ENCODE measurements at regions not wholly inside any gene's neighbourhood (a gene's known extent, or its start where the extent isn't known, plus 50 kb on each side); places are given as distances from the start of the nearest gene placed in this dataset.

DNA sequence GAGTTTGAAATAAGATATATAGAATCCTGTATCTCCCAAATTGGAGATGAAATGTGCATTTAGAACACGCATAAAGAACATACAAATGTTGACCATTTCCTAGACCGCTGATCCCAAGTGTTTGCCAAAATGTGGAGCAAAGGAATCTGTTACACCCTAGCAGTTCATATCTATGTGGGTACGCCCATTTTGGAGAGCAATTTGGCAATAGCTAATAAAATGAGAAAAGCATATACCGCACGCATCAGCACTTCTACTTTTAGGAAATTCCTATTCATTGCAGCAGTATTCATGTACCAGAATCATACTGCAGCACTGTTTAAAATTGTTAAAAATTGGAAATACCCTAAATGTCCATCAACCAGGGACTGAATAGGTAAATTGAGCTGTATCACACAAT lies 937.8 kb downstream of the BCL11B start:
- no peak for DNase-seq (ENCODE audit: low spot score)
- intact Hi-C loops (cut with DNase I) = no loop called here

DNA sequence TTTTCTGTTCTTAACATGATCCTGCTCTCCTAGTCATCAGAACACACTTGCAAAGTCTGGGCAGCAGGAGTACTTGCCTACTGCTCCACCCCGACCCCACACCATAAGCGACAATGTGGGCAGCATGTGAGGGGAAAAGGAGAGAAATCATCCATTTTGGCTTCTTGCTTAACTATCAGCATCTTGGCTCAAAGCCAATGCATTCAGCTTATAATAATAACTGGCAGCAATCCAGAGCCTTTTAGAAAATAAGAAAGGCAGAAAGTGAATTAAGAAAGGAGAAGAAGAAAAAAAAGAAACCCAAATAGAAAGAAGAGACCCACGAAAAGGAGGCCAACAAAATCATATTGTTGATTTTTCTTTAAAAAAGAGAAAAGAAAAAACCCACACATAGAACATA lies 930.8 kb downstream of the BCL11B start:
- intact Hi-C loops (cut with DNase I) = no loop called here
- no peak for DNase-seq (ENCODE audit: low spot score)

DNA sequence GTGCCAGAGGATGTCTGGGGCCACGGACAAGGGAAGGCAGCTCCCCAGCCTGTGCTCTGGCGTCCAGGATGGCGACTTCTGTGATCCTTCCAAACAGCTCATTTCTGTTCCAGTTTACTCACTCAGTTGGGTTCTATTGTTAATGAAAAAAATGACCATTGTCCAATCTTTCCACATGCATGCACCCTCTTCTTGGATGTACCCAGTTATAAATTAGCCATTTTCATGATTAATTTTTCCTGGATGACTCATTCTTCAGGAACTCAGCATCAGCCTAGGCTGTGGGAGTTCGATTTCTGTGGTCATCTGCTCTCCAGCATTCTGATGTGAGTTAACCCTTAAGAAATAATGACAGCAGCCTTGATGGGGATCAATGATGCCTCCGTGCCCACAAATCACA lies 926.8 kb downstream of the BCL11B start:
- DNase-seq (ENCODE audit: low spot score) = no peak
- intact Hi-C loops (cut with DNase I) = no loop called here

DNA sequence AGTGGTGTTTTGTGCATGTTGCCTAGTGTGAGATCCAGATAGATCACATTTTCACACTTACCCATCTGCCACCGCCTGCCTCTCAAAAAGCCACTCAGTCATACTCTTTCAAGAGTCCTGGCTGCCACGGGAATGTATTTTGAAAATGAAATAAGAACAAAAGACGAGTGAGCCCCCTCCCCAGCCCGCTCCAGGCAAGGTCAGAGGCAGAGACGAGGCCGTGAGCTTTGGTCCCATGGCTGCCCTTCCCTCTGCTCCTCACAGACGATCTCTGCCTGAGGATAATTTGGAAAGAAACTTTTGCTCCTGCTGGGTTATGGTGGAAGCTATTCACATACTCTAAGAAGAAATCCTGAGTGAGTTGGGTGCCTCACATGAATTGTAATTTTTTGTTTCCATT lies 924.3 kb downstream of the BCL11B start:
- DNase-seq (ENCODE audit: low spot score) = no peak
- intact Hi-C loops (cut with DNase I) = no loop called here

DNA sequence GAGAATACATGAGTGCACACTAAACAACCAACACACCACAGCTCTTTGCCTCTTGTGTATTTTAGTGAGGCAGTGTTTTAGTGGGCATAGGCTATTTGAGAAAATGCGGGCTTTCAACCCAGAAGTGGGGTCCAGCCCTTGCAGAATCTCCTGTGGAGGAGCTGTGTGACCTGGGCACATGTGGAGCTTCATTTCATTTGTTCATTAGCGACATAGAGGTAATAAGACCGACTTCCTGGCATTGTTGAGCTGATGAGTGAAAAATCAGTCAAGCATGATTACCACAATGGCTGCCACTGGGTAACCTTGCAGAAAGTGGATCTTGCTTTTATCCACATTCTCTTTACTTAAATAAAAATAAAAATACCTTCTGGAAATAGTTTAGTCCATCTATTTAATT lies 923.5 kb downstream of the BCL11B start:
- no peak for DNase-seq (ENCODE audit: low spot score)
- intact Hi-C loops (cut with DNase I) = no loop called here

DNA sequence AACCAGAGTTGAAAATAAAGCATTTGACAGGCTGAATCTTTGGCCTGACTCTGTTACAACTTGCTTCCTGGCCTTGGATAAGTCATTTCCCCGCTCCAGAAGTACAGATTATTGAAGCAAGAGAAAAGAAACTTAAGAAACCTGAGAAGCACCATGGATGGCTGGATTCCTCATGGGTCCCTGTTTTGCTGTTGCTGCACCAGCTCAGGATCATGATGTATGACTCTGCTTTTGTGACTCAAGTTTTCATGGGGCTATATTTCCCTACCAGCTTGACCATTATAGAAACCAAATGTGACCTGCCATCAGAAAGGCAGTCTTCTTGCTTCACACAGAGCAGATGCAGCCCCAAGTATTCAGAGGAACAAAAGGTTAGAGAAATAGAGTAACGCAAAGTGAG lies 921.8 kb downstream of the BCL11B start:
- no peak for DNase-seq (ENCODE audit: low spot score)
- intact Hi-C loops (cut with DNase I) = no loop called here

DNA sequence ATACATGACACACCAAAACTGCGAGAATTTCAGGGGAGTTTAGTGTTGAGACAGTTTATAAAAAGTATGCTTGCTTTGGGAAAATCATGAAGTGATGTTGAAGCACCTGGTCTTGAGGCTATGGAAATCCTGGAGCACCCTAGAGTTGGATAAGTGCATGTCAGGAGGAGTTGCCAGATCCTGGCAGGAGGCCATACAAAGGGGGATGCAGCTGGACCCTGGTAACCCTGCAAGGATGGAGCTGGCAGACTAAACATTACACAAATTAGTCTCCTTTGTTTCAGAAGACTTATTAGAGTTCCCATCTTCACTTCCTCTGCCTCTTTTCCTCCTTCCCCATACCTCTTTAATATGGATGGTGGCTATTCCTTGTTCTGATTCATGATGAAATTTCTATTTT lies 907.0 kb downstream of the BCL11B start:
- DNase-seq (ENCODE audit: low spot score) = no peak
- intact Hi-C loops (cut with DNase I) = no loop called here

DNA sequence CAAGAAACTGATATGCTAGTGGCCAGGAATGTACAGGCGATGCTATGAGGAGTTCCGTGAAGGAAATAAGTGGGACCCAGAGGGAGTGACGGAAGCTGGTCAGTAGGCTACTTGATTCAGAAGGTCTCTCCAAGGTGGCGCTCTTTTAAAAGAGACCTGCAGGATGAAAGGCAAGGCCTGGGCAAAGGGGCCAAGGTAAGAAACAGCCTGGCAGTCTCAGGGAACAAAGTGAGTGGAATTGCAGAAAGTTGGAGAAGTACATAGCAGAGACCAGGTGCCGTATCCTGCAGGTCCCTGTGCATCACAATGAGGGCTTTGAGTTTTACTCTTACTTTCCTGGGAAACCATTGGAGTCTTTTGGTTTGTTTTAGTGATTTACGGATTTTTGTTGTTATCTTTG lies 905.6 kb downstream of the BCL11B start:
- intact Hi-C loops (cut with DNase I) = no loop called here
- no peak for DNase-seq (ENCODE audit: low spot score)

DNA sequence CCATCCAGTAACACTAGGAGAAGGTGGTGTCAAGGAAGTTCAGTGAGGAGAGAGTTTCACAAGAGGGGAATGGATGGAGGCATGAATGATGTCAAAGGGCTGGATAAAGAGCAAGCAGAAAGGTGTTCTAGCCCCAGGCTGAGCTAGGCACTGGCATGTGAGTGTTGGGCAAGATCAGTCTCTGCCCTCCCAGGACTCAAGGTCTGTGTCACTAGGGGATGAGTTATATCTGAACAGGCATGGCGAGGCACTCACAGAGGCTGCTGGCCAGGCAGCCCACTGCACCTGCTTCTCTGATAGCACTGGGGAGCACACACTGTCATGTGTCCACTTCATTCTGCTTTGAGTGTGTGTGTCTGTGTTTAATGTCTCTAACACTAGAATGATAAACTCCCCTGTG lies 903.8 kb downstream of the BCL11B start:
- no peak for DNase-seq (ENCODE audit: low spot score)
- intact Hi-C loops (cut with DNase I) = no loop called here

DNA sequence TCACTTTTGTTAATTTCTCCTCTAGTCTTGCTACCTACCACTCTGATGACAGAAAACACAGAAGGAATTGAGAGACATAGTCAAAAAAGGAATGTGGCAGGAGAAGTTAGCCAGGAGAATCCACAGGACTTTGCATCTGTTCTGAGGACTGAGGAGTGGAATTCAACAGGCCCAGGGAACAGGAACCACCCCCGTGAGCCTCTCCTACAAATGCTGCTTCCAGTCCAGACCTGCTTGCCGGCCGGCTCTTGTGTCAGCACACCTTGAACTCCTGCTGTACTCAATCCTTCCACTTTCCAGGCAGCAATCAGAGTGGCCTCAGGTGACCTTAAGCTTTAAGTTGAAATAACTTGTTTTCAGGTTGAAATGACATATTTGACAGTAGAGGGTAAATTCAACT lies 903.1 kb downstream of the BCL11B start:
- no peak for DNase-seq (ENCODE audit: low spot score)
- intact Hi-C loops (cut with DNase I) = no loop called here

DNA sequence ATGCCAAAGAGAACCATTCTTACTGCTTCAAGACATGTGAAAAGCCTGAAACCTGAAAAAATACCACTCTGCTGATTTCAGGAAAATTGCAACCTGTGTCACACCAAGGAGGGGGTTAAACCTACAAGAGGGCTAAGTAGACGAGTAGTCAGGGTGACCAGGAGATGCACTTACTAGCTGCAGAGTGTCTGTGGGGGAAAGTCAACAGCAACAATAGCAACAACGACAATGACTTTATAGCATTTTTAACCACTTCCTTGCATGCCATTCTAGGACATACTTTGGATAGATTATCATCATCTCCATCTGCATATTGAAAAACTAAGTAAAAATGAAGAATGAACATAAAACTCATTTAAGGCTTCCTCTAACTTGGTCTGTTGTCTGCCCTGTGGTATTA lies 902.7 kb downstream of the BCL11B start:
- intact Hi-C loops (cut with DNase I) = no loop called here
- DNase-seq (ENCODE audit: low spot score) = no peak

DNA sequence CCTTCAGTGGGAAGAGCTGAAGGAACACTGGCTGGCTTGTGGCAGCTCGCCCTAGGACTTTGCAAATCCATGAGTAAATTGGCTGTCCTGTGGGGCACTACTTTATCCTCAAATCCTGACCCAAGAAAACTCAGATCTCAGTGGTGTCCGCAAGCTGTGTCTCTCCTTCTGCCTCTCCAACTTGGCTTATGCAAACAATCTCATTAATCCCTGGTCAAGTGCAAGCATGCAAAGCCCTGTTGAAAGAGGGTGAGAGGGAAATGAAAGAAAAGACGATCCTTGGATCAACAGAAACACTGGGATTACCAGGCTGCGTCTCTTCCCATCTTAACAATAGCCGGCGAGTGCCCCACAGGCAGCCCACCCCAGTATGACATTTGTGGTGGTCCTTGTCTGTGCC lies 901.6 kb downstream of the BCL11B start:
- no peak for DNase-seq (ENCODE audit: low spot score)
- intact Hi-C loops (cut with DNase I) = no loop called here

DNA sequence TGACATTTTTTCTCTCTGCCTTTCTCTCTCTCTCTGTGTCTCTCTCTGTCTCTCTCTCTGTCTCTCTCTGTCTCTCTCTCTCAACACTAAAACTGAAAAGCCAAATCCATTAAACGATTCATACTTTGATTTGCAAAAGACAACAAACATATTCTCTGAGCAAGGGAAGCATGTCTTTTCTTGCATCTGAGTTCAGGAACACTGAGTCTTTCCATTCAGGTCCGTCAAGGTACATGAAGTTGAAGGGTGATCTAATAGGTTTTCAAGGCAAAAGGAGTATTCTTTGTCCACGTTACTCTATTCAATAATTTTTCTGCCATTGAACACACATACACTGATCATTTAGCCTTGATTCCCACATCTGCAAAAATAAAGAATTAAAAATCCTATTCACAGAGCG lies 900.9 kb downstream of the BCL11B start:
- intact Hi-C loops (cut with DNase I) = no loop called here
- no peak for DNase-seq (ENCODE audit: low spot score)

DNA sequence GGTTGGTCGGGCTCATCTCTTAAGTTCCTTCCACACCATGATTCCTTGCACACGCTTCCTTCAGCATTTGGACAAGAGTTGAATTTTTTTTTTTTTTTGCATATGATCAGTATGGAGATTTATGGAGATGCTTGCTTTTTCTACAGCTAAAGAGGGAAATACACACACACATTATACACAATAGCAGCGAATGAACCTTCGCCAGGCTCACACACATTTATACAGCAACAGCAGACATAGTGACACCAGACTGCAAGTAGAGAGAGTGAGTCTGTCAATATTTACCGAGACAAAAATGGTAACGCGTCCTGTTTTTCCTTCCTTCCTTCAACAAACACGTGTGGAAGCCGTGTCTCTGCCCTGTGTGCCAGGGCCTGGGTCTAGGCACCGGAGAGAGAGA lies 897.9 kb downstream of the BCL11B start:
- intact Hi-C loops (cut with DNase I) = no loop called here
- no peak for DNase-seq (ENCODE audit: low spot score)

DNA sequence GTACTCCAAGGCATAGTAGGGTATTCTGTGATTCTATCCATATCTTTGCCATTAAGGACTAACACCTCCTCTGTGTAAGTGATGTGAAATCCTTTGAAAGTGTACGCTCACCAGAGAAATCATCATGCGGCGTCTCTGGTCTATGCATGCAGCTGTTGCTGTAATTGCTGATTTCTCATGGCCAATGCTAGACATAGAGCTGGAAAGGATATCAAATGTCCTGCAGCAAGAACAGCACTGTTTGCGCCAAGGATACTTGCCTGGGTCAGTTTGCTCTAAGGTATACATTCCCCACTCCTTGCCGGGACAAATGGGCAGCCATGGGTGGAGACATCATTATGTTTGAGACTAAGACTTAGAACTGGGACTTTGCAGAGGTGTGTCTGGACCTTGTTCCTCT lies 896.4 kb downstream of the BCL11B start:
- intact Hi-C loops (cut with DNase I) = no loop called here
- no peak for DNase-seq (ENCODE audit: low spot score)

DNA sequence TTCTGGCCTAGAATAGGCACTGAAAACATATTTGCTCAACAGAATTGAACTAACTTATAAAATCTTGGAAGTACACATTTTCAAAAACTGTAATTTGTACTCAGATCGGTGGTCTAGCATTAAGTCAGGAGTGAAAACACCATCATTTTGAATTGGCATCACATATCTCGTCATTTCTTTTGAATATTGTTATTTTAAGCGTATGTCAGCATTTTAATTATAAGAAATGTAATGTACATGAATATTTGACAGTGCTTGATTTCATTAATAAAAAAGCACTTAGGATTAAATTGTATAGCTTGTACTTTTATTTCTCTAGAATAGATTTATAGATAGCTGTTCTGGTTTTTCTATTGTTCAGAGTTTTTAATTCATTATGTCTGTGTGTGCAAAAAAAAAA lies 892.2 kb downstream of the BCL11B start:
- intact Hi-C loops (cut with DNase I) = no loop called here
- DNase-seq (ENCODE audit: low spot score) = no peak

DNA sequence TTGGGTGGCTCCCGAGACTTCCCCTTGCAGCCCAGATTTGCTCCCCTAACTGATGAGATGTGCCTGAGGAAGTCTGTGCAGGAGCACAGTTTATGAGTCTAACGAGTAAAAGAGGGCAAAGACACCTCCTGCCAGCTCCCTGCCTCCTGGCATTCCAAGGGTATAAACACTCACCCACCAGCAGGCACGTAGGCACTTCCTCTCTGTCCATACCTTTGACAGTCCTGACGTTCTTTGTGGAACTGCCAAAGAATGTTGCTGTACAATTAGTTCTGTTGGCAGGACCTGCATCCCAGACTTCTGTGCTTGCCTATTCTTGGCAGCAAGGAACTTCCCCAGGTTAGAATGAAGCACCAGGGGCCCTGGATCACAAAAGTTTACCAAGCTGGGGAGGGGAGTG lies 889.3 kb downstream of the BCL11B start:
- DNase-seq (ENCODE audit: low spot score) = no peak

DNA sequence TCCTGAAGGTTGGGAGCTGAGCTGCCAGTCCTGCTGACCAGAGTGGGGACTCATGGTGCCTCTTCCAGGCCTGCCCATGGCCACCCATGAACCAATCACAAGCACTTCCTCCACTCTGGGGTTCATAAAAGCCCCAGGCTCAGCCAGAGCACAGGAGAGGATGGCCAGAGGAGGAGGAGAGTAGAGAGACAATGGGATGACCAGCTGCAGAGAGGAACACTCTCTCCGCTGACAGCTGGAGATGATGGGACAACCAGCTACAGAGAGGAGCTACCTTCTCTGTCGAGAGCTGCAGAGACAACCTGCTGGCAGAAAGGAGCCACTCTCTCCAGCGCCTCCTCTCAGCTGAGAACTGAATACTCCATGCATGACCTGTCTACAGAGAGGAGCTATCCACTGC lies 886.1 kb downstream of the BCL11B start:
- no peak for DNase-seq (ENCODE audit: low spot score)
- intact Hi-C loops (cut with DNase I) = no loop called here

More for the DNA sequence above, 889.3 kb downstream of the BCL11B start:
- intact Hi-C loops (cut with DNase I) = no loop called here

DNA sequence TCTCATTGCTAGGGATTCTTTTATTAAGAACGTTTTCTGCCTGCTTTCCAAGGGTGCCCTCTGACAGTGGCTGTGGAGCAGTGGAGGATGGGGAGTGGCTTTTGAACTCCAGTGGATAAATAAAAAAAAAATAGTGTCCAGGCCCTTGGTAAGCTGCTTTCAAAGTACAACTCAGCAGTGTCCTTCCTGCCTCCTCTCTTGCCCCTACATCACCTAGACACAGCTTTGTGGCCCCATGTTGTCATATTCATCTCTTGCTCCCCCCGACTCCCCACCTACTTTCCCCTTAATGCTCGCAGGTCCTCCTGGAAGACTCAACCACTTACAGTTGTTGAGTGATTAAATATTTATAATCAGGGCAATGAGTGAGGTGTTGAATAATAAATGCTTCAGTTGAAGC lies 880.9 kb downstream of the BCL11B start:
- DNase-seq (ENCODE audit: low spot score) = no peak
- intact Hi-C loops (cut with DNase I) = no loop called here

DNA sequence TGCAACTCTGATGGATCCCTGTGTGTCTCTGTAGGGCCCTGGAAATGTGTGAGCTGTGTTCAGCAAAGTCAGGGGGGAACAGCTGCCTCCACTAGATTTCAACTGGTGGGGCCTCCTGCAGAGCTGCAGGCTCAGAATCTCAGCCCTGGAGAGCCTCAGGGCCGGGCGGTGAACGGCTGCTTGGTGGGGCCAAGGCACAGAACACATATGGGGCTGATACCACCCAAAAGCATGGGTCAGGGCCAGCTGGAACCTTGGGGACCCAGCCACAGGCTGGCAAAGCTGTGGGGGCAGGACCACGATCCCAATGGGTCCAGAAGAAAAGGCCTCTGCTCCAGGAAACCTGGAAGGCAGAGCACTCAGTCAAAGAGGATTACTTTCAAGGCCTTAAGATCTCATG lies 878.5 kb downstream of the BCL11B start:
- no peak for DNase-seq (ENCODE audit: low spot score)
- intact Hi-C loops (cut with DNase I) = no loop called here

DNA sequence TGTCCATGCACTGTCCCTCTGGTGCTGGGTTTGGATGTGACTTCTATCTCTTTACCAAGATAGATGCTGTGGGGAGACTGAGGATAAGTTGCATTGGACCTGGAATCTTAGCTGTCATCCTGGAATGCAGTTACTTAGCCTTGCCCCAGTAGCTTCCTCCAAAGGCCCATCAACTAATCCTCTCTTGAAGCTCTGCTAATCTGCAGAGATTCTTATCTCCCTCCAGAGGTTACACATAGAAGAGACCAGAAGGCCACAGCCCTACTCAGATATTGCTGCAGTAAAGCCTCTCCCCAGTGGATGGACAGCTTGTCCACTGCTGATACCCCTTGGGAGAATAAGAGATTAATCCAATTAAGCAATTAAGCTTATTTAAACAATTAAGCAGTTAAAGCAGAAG lies 867.2 kb downstream of the BCL11B start:
- DNase-seq (ENCODE audit: low spot score) = no peak
- intact Hi-C loops (cut with DNase I) = no loop called here

DNA sequence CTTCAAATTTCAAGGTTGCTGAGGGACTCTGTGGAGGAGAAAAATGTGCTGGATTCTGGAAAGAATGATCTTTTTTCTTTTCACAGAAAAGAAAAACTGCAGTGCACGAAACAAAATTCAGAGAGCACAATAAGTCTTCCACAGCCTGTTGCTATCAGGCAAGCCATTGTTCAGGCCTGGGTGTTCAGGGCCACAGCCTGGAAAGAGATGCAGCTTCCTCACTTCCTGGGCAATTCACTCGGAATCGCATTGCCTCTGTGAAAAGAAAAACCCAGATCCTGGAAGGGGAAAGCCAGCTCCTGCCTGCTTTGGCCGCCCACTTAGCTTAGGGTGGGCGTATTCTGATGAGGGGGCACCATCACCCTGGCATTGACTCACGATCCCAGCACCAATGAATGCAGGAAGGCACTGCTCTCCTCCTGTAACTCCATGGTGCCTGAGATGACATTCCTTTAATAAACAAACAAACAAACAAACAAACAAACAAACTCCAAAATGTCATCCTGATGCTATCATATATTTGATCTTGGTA lies 863.9 kb downstream of the BCL11B start:
- DNase-seq (ENCODE audit: low spot score) = no peak
- intact Hi-C loops (cut with DNase I) = no loop called here

DNA sequence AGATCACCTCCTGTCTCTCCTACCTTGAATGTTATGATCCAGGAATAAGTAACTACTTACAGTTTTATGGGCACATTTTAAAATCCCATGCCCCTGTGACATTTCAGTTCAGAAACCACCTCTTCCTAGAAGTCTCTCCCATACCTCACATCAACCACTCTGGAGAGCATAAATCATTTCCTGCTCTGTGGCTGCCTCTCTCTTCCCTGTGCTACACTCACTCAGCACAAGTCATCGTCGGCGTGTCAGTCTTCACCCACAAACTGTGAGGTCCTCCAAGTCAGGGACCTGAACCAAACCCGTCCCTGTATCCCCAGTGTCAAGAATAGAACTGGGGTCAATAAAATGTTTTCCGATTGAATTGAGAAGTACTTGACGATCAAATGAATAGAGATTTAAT lies 863.3 kb downstream of the BCL11B start:
- DNase-seq (ENCODE audit: low spot score) = no peak
- intact Hi-C loops (cut with DNase I) = no loop called here
